ENCODE measurements at regions not wholly inside any gene's neighbourhood (a gene's known extent, or its start where the extent isn't known, plus 50 kb on each side); places are given as distances from the start of the nearest gene placed in this dataset.

DNA sequence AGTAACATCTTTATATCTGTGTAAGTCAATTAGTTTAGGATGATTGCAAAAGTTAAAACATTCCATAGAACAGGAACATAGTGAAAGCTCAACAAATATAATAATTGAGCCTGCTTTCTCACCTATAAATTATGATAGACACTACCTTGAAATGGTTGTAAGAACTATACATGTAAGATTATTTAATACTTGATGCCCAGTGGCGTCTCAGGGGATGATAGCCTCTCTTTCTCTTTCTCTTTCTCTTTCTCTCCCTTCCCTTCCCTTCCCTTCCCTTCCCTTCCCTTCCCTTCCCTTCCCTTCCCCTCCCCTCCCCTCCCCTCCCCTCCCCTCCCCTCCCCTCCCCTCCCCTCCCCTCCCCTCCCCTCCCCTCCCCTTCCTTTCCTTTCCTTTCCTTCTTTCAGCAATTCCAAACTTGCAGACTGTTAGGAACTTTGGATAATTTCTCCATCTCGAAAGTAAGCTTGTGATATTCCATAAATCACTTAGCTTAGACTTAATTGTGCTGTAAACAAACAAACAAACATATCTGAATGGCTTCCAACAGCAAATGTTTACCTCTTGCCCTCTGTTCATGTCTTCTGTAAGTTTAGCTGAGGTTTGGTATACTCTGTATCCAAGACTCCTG is 1102.7 kb downstream of the TSN start (continued):
- TF ChIP-seq ZSCAN29 (IDR thresholded peaks at IDR 0.05) (no peak), SMARCA5 (IDR thresholded peaks at IDR 0.05) (no peak), RBM15 (IDR thresholded peaks at IDR 0.05; ENCODE audit: insufficient read depth, low read length) (no peak)

DNA sequence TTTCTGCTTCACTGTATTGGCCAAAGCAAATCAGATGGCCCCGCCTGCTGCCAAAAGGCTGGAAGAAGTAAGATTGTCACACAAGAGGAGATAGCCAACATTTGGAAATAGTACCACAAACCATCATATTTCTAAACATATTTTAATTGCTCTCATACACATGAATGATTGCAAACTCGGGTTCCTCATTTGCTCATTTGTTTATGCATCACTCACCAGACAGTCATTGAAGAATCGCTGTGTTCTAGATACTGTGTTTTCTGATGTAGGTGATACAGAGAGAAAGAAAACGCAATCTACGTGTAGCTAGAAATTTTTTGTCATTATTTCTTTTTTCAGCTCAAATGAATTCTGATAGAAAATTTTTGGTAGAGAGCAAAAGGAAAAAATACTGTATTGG is 1103.4 kb downstream of the TSN start:
- Histone ChIP-seq H3K4me2 (ENCODE audit: insufficient read depth, low read length) (no peak overlapping the region), H4K20me1 (replicated peaks; ENCODE audit: control insufficient read depth, insufficient read depth, low read length) (no peaks in the 10 kb centered on the region), H3K9ac (ENCODE audit: insufficient read depth in 1 of 2, low read depth in 2 of 2, low read length in 2 of 2) (no peak overlapping the region), H3K9me1 (ENCODE audit: control insufficient read depth, insufficient read depth, low read length) (no peaks in the 10 kb centered on the region), H3K27ac (ENCODE audit: extremely low read depth, low read depth, low read length) (no peak overlapping the region), H3K4me3 (no peak overlapping the region), H3K27me3 (ENCODE audit: control insufficient read depth in 2 of 2, insufficient read depth in 2 of 2, low read length in 2 of 2) (no peaks in the 10 kb centered on the region), H3K36me3 (ENCODE audit: control insufficient read depth, insufficient read depth, low read length) (no peaks in the 10 kb centered on the region), H2AFZ (ENCODE audit: low read depth, low read length) (no peak overlapping the region), H3K79me2 (ENCODE audit: control insufficient read depth, insufficient read depth, low read length) (no peaks in the 10 kb centered on the region), H3K4me1 (replicated peaks in 1 of 2; ENCODE audit: control insufficient read depth in 2 of 2, insufficient read depth in 2 of 2, low read length in 2 of 2) (no peaks in the 10 kb centered on the region), H3K9me3 (replicated peaks; ENCODE audit: control insufficient read depth, insufficient read depth, low read depth, low read length) (no peaks in the 10 kb centered on the region; the same call in 1 of the 2 replicates)
- in situ Hi-C loops (cut with MboI) (no loop called here), intact Hi-C loops (cut with micrococcal nuclease) (no loop called here)
- TF ChIP-seq ZEB2 (IDR thresholded peaks at IDR 0.05) (no peak), HNRNPL (IDR thresholded peaks at IDR 0.05; ENCODE audit: low read depth, low read length) (no peak), KLF13 (tag; IDR thresholded peaks at IDR 0.05; ENCODE audit: borderline replicate concordance, low read depth) (no peak), MAZ (CRISPR knock-in tag; conservative IDR thresholded peaks at IDR 0.05 in 1 of 2, IDR thresholded peaks at IDR 0.05 in 1 of 2) (no peak), SAFB2 (IDR thresholded peaks at IDR 0.05; ENCODE audit: borderline replicate concordance, low read depth, low read length, severe bottlenecking) (no peak), NFIX (CRISPR knock-in tag; IDR thresholded peaks at IDR 0.05; ENCODE audit: low read depth) (no peak), STAT5A (IDR thresholded peaks at IDR 0.05; ENCODE audit: borderline replicate concordance, low read length) (no peak), ZNF778 (CRISPR knock-in tag; IDR thresholded peaks at IDR 0.05) (no peak)
- TF ChIP-seq, protein P1, sequence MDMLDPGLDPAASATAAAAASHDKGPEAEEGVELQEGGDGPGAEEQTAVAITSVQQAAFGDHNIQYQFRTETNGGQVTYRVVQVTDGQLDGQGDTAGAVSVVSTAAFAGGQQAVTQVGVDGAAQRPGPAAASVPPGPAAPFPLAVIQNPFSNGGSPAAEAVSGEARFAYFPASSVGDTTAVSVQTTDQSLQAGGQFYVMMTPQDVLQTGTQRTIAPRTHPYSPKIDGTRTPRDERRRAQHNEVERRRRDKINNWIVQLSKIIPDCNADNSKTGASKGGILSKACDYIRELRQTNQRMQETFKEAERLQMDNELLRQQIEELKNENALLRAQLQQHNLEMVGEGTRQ (CRISPR knock-in tag; IDR thresholded peaks at IDR 0.05), result no peak
- TF ChIP-seq, protein P2, sequence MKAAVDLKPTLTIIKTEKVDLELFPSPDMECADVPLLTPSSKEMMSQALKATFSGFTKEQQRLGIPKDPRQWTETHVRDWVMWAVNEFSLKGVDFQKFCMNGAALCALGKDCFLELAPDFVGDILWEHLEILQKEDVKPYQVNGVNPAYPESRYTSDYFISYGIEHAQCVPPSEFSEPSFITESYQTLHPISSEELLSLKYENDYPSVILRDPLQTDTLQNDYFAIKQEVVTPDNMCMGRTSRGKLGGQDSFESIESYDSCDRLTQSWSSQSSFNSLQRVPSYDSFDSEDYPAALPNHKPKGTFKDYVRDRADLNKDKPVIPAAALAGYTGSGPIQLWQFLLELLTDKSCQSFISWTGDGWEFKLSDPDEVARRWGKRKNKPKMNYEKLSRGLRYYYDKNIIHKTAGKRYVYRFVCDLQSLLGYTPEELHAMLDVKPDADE (conservative IDR thresholded peaks at IDR 0.05; ENCODE audit: control insufficient read depth, low read depth, low read length), result no peak
- TF ChIP-seq, protein P3, sequence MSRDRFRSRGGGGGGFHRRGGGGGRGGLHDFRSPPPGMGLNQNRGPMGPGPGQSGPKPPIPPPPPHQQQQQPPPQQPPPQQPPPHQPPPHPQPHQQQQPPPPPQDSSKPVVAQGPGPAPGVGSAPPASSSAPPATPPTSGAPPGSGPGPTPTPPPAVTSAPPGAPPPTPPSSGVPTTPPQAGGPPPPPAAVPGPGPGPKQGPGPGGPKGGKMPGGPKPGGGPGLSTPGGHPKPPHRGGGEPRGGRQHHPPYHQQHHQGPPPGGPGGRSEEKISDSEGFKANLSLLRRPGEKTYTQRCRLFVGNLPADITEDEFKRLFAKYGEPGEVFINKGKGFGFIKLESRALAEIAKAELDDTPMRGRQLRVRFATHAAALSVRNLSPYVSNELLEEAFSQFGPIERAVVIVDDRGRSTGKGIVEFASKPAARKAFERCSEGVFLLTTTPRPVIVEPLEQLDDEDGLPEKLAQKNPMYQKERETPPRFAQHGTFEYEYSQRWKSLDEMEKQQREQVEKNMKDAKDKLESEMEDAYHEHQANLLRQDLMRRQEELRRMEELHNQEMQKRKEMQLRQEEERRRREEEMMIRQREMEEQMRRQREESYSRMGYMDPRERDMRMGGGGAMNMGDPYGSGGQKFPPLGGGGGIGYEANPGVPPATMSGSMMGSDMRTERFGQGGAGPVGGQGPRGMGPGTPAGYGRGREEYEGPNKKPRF (IDR thresholded peaks at IDR 0.05; ENCODE audit: low read depth, low read length), result no peak
- ChIA-PET CTCF (ENCODE audit: low intra/inter-chr PET ratio) (no interaction called here), POLR2A (no interaction called here)
- WGBS (ENCODE audit: insufficient coverage, low coverage, missing lambda C conversion rate), result 1% methylated on average over 5 of the region's 5 CpGs
- BruUV-seq (replicated peaks), result no TSS peak
- DNase-seq (ENCODE audit: extremely low read depth in 1 of 4, low spot score in 3 of 4) (no peak), ATAC-seq (no peak), FAIRE-seq (no peak)
